Fibroblast of pulmonary artery (primary cell): ENCODE measurements at regions not wholly inside any gene's neighbourhood (a gene's known extent, or its start where the extent isn't known, plus 50 kb on each side); places are given as distances from the start of the nearest gene placed in this dataset.
"Not testable (repeated sequence)": the region's sequence is repeated elsewhere in the genome, so short reads cannot be mapped to it uniquely, and the experiment has no call there.

Experiments used
- DNase-seq: peaks from one replicate; pipeline ENCODE4 v3.0.0-alpha.2; 2010; ENCODE audit warnings: low read depth
- H3K4me3 ChIP-seq: replicated peaks from 2 replicates; pipeline ENCODE4 v1.5.1; 2011; ENCODE audit warnings: low read depth, mild to moderate bottlenecking, control low read depth, low read length, moderate library complexity
- TF ChIP-seq, protein P1 (sequence below): IDR thresholded peaks from 2 replicates; pipeline ENCODE4 v1.5.1; 2011; ENCODE audit warnings: mild to moderate bottlenecking, control low read depth, low read length, inconsistent platforms; ENCODE audit errors: missing control alignments

DNA sequence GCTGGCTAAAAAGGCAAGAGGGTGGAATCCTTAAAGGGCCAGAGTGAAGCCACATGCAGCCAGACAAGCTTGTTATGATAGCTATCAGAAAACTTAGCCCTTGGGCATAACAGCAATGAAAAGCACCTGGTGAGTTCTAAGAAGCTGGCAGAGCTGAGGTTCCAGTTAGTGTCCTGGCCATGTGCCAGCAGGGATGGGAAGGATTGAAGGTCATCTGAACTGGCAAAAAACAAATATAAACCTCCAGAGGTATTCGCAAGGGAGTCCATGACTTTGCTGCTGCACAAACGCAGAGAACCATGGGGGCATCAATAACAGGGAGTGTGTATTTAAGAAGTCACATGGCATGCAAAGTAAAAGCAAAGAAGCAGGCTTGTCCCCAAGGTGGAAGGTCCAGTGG, 208.9 kb downstream of the FAM47A start:
- DNase-seq, result no peak
- TF ChIP-seq, protein P1, sequence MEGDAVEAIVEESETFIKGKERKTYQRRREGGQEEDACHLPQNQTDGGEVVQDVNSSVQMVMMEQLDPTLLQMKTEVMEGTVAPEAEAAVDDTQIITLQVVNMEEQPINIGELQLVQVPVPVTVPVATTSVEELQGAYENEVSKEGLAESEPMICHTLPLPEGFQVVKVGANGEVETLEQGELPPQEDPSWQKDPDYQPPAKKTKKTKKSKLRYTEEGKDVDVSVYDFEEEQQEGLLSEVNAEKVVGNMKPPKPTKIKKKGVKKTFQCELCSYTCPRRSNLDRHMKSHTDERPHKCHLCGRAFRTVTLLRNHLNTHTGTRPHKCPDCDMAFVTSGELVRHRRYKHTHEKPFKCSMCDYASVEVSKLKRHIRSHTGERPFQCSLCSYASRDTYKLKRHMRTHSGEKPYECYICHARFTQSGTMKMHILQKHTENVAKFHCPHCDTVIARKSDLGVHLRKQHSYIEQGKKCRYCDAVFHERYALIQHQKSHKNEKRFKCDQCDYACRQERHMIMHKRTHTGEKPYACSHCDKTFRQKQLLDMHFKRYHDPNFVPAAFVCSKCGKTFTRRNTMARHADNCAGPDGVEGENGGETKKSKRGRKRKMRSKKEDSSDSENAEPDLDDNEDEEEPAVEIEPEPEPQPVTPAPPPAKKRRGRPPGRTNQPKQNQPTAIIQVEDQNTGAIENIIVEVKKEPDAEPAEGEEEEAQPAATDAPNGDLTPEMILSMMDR, result no peak
- H3K4me3 ChIP-seq, result no peak overlapping the region

DNA sequence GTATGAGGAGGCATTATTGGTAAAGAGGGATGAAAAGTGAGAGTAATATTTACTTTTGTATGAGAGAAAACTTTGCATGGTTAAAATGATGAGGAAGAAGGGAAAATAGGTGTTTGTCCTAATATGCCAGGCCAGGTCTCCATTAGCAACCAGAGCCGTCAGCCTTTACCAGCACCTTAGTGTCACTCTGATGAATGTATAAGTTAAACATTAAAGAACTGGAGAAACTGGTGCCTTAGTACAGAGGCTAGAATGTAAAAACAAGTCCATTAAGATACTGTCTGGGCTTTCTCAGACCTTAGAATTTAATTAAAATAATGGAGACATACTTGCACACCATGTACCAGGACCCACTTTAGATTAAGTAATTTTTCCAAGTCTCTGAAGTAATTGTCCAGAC, 222.3 kb downstream of the FAM47A start:
- DNase-seq, result no peak
- TF ChIP-seq, protein P1, result no peak
- no peak overlapping the region for H3K4me3 ChIP-seq

DNA sequence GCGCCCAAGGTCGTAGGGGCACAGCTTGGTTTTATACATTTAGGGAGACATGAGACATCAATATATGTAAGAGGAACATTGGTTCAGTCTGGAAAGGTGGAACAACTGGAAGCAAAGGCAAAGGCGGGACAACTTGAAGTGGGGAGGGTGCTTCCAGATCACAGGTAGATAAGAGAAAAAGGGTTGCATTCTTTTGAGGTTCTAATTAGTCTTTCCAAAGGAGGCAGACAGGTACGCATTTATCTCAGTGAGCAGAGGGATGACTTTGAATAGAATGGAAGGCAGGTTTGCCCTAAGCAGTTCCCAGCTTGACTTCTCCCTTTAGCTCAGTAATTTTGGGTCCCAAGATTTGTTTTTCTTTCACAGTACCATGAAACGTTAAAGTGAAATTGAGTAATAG, 223.2 kb downstream of the FAM47A start:
- TF ChIP-seq, protein P1, result no peak
- no peak overlapping the region for H3K4me3 ChIP-seq
- no peak for DNase-seq

DNA sequence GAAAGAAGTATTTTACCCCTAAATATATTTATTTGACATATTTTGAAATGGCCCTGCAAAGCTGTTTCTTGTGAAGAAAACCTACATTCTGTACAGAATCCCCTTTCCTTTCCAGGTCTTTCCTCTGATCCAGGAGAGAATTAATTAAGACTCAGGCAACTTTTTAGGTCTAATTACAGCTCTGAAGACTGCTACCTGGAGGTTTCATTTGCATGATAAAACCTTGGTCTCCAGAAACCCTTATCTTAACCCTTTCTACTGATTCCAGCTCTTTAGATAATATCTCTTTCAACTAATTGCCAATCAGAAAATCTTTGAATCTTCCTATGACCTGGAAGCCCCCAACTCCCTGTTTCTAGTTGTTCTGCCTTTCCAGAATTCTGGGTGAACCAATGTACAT, 224.0 kb downstream of the FAM47A start:
- no peak overlapping the region for H3K4me3 ChIP-seq
- DNase-seq, result no peak
- TF ChIP-seq, protein P1, result no peak

DNA sequence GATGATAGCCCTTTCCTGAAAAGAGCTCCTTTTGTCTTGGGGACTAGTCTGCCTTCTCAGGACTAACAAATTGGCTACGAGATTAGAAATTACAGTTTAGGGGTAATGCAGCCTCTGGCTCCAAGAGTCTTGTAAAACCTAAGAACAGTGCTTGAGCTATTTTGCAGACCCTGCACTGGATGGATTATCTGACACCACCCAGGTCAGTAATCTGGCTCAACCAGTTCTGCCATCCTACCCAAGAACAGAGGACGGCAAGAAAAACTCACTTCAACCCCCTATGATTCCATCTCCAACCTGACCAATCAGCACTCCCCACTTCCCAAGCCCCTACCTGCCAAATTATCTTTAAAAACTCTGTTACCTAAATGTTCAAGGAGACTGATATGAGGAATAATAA, 225.1 kb downstream of the FAM47A start:
- TF ChIP-seq, protein P1, result no peak
- H3K4me3 ChIP-seq, result no peak overlapping the region
- no peak for DNase-seq

DNA sequence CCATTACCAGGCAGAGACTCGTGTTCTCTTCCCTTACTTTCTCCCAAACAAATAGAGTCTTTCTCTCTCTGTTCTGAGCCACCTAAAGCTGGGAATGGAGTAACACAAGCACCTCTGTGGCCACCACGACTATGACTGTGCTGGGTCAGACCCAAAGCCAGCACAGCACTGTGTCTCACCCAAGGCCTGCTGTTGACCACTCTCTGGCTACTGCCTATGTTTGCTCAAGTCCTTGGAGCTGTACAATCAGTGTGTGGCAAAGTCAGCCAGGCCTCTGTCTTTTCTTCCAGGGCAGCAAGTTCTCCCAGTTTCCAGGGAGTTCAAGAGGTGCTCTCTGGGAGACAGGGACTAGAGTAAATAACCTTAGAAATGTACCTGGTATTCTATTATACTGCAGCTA, 239.4 kb downstream of the FAM47A start:
- no peak for DNase-seq
- H3K4me3 ChIP-seq, result no peak overlapping the region
- TF ChIP-seq, protein P1, result no peak

DNA sequence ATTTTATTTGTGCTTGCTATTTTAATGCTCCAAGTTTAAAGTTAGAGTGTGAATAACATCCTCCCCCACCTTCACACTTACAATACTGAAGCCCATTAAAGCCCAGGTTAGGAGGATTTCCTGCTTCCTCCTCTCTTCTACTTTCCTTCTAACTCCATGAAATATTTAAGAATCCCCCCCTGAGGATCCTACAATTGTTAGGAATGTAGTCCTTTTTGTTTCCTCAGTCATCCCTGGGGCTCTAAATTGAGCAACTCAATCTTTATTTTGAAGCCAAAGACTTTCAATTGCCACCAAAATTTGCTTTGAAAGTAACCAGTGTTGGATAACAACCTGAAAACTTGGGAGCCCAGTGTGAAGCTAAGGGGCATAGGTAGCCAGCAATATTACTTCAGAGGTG, 276.9 kb downstream of the FAM47A start:
- no peak overlapping the region for H3K4me3 ChIP-seq
- DNase-seq, result no peak
- TF ChIP-seq, protein P1, result no peak

DNA sequence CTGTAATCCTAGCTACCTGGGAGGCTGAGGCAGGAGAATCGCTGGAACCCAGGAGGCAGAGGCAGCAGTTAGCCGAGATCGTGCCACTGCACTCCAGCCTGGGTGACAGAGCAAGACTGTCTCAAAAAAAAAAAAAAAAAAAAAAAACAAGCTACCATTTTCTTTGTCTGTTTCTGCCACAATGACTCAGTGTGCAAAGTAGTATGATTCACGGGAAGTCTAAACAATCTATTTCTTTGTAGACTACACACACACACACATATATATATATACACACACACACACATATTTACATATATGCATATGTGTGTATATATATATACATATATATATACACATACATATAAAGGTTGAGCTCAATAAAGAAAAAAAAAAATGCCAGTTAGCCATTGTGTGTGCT, 280.0 kb downstream of the FAM47A start:
- DNase-seq, H3K4me3 ChIP-seq: not testable (repeated sequence)
